ENCODE measurements at regions not wholly inside any gene's neighbourhood (a gene's known extent, or its start where the extent isn't known, plus 50 kb on each side); places are given as distances from the start of the nearest gene placed in this dataset.

DNA sequence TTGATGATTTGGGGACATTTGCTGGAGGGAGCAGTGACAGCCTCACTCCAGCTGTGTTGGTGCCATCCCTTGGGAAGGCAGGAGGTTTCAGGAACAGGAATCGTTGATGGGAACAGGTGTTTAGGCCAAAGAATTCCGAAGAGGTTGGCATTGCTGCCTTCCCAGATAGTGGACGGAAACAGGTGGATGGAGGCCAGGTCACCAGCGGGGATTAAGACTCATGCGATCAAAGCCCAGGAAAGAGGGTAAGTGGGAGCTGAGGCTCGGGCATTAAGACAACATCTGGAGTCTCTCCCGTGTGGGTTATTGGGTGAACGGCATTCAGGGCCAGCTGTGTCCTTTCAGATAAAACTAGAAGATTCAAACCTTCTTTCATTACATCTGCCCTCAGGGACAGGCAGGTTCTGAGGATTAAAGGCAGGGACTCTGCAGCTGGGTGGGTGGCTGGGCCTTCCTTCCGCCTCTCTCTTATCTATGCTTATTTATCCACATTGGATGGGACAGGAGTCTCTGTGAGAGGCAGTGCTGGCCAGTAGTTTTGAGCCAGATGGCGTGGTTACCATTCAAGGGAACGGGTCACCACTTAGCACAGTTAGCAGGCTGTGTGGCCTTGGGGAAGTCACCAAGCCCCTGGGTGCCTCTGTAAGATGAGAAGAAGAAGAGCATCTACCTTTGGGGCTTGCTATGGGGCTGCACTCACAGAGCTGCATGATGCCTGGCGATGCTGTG, 67.6 kb downstream of the INSIG1 start:
- ChIA-PET CTCF (interaction anchor here (0.9 to 2.5 kb wide), 6 partner anchors 8 to 438 kb away, joined by 3 to 15 read pairs (median 5); no protein-coding TSS in a partner anchor), POLR2A (no interaction called here)
- DNase-seq (ENCODE audit: extremely low spot score) = no peak
- TF ChIP-seq, protein P1, sequence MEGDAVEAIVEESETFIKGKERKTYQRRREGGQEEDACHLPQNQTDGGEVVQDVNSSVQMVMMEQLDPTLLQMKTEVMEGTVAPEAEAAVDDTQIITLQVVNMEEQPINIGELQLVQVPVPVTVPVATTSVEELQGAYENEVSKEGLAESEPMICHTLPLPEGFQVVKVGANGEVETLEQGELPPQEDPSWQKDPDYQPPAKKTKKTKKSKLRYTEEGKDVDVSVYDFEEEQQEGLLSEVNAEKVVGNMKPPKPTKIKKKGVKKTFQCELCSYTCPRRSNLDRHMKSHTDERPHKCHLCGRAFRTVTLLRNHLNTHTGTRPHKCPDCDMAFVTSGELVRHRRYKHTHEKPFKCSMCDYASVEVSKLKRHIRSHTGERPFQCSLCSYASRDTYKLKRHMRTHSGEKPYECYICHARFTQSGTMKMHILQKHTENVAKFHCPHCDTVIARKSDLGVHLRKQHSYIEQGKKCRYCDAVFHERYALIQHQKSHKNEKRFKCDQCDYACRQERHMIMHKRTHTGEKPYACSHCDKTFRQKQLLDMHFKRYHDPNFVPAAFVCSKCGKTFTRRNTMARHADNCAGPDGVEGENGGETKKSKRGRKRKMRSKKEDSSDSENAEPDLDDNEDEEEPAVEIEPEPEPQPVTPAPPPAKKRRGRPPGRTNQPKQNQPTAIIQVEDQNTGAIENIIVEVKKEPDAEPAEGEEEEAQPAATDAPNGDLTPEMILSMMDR (IDR thresholded peaks at IDR 0.05; ENCODE audit: control extremely low read depth, extremely low read depth, low read depth, missing control alignments) = no peak

DNA sequence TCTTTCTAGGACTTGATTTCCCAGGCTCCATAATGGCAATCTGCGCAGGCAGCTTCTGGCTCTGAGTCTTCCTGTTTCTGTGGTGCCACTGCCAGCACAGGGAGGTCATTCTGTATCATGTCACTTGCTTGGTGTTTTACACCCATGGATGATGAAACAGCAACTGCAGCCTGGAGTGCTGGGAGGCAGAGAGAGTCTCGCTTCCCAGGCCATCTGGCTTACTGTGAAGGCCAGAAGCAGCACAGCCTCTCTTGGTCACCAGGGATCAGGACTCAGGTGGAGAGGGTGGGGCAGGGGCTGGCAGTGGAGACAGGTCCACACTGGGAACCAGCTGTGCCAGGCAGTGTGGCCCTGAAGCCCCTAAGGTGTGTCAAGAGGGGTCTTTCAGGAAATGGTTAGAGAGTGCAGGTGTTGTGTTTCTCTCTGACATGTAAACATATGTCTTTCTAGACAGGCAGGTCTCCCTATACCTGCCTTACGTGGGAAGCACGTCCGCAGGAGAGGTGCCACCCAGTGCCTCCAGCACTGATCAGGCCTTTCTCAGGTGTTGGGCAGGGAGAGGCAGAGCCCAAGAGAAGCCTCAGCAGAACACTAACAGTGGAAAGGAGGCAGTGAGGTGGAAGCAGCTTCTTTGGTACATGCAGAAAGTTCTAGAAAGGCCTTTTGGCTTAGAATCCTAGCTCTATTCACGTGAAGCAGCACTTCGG, 71.4 kb downstream of the INSIG1 start:
- TF ChIP-seq, protein P1 (IDR thresholded peaks at IDR 0.05; ENCODE audit: control extremely low read depth, extremely low read depth, low read depth, missing control alignments) = no peak
- no peak for DNase-seq (ENCODE audit: extremely low spot score)
- ChIA-PET CTCF (interaction anchor here (1.3 kb wide), 1 partner anchor 24 kb away, joined by 4 read pairs; no protein-coding TSS in a partner anchor), POLR2A (no interaction called here)

- ChIA-PET CTCF (interaction anchor here (1.2 kb wide), 1 partner anchor 443 kb away, joined by 3 read pairs; no protein-coding TSS in a partner anchor), POLR2A (no interaction called here)
- DNase-seq (ENCODE audit: extremely low spot score) = no peak
Measured at GRCh38 chr7:155369766-155370165, 72.1 kb downstream of the INSIG1 start.

GRCh38 chr7:155371331-155371883, 73.7 kb downstream of the INSIG1 start:
- DNase-seq (ENCODE audit: extremely low spot score) = no peak
- TF ChIP-seq, protein P1 (IDR thresholded peaks at IDR 0.05; ENCODE audit: control extremely low read depth, extremely low read depth, low read depth, missing control alignments) = no peak
- CTCF ChIA-PET = interaction anchor here (1.0 to 2.4 kb wide), 5 partner anchors 9 to 444 kb away, joined by 3 to 15 read pairs (median 4); no protein-coding TSS in a partner anchor
- POLR2A ChIA-PET = no interaction called here

More at GRCh38 chr7:155369766-155370165, 72.1 kb downstream of the INSIG1 start:
- TF ChIP-seq, protein P1 (IDR thresholded peaks at IDR 0.05; ENCODE audit: control extremely low read depth, extremely low read depth, low read depth, missing control alignments) = no peak

DNA sequence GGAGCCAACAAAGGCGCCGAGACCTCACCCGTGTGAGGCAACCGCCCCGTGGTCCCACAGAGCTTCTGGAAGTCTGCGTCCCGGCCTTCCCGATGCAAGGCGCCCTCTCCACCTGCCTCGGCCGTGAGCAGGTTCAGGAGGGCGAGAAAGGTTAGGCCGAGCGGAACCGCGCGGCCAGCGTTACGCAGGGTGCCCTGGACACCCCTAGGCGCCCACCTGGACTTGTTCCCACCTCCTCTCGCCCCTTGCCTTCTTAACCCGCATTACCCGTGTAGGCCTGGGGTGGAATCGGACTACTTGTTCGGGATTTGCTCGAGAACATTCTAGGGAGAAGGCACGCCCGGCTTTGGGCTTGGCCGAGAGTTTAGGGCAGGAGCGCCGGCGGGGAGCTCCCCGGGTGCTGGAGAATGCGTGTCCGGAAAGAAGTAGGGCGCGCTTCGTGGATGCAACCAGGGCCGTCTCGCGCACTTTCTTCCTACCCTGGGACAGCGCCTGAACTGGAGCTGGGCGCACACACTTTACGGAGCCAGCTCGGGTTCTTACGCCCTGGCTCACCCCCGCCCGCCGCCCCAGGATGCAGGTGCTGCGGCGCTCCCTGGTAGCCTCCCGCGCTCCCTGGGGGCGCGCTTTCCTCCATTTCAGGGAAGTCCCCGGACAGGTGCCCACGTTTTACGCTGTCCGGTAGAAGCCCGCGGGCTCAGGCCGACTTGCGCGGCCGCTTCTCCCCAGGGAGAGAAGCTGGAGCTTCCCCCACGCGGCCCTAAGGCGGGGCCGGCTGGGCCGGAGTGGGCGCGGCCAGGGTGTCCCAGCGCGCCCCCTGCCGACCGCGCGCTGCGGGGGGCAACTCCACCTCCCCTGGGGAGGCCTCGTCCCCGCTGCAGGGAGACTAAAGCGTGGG, 74.5 kb downstream of the INSIG1 start:
- CTCF ChIA-PET = interaction anchor here (0.7 to 2.5 kb wide), 10 partner anchors 8 to 444 kb away, joined by 3 to 15 read pairs (median 4); no protein-coding TSS in a partner anchor
- peak; percentile 69 for DNase-seq (ENCODE audit: extremely low spot score)
- POLR2A ChIA-PET = no interaction called here
- TF ChIP-seq, protein P1 (IDR thresholded peaks at IDR 0.05; ENCODE audit: control extremely low read depth, extremely low read depth, low read depth, missing control alignments) = peak; percentile 67

All from GM10248 (cell line).